GM13977 (cell line): ENCODE measurements at regions not wholly inside any gene's neighbourhood (a gene's known extent, or its start where the extent isn't known, plus 50 kb on each side); places are given as distances from the start of the nearest gene placed in this dataset.

ENCODE experiments used
- DNase-seq: peaks from one replicate; pipeline ENCODE4 v3.0.0; 2012; ENCODE audit warnings: low spot score
- CTCF ChIP-seq: IDR thresholded peaks from 2 replicates; pipeline ENCODE4 v1.5.1; 2012; ENCODE audit warnings: mild to moderate bottlenecking, control low read depth; ENCODE audit not compliant: insufficient read depth; ENCODE audit errors: extremely low read depth, missing control alignments
- in situ Hi-C: fragments of 300-500 bp; cut with MboI; formaldehyde crosslinking; loops from one replicate; pipeline ENCODE4 v1.12.0; 2022; ENCODE audit warnings: low sequenced_read_pairs, low pct_unique_long_range_greater_than_20kb, mixed read lengths, inconsistent platforms; ENCODE audit not compliant: unreplicated experiment

GRCh38 chr9:118455259-118455658 lies 751.1 kb downstream of the TLR4 start:
- DNase-seq, result no peak
- in situ Hi-C loops, result no loop called here
- TF ChIP-seq CTCF, result no peak

- in situ Hi-C loops, result no loop called here
- no peak for TF ChIP-seq CTCF
- DNase-seq, result no peak
These were observed 751.6 kb downstream of the TLR4 start for GRCh38 chr9:118455788-118456187.

- in situ Hi-C loops, result no loop called here
- TF ChIP-seq CTCF, result no peak
- no peak for DNase-seq
These were observed 753.2 kb downstream of the TLR4 start for GRCh38 chr9:118457171-118458000.

- DNase-seq, result no peak
- in situ Hi-C loops, result no loop called here
- TF ChIP-seq CTCF, result no peak
These were observed 755.7 kb downstream of the TLR4 start for GRCh38 chr9:118459913-118460312.

- in situ Hi-C loops, result no loop called here
- TF ChIP-seq CTCF, result no peak
- DNase-seq, result no peak
These were observed 759.2 kb downstream of the TLR4 start for GRCh38 chr9:118463419-118463818.

GRCh38 chr9:118473521-118473920 lies 769.3 kb downstream of the TLR4 start:
- TF ChIP-seq CTCF, result no peak
- in situ Hi-C loops, result no loop called here
- no peak for DNase-seq
